NCI-H446 (cell line): ENCODE measurements at regions not wholly inside any gene's neighbourhood (a gene's known extent, or its start where the extent isn't known, plus 50 kb on each side); places are given as distances from the start of the nearest gene placed in this dataset.
"Not testable (repeated sequence)": the region's sequence is repeated elsewhere in the genome, so short reads cannot be mapped to it uniquely, and the experiment has no call there.

ENCODE experiments used
- DNase-seq, 2 experiments: peaks; one replicate each; lab custom pipeline; 2025; lab: John Stamatoyannopoulos, UW

DNA sequence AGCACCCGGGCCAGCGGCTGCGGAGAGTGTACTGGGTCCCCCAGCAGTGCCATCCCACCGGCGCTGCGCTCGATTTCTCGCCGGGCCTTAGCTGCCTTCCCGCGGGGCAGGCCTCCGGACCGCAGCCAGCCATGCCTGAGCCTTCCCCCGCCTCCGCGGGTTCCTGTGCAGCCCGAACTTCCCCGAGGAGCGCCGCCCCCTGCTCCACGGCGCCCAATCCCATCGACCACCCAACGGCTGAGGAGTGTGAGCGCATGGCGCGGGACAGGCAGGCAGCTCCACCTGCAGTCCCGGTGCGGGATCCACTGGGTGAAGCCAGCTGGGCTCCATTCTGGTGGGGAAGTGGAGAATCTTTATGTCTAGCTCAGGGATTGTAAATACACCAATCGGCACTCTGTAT is 325.4 kb downstream of the PPP1R3A start:
- DNase-seq, result not testable (repeated sequence)

DNA sequence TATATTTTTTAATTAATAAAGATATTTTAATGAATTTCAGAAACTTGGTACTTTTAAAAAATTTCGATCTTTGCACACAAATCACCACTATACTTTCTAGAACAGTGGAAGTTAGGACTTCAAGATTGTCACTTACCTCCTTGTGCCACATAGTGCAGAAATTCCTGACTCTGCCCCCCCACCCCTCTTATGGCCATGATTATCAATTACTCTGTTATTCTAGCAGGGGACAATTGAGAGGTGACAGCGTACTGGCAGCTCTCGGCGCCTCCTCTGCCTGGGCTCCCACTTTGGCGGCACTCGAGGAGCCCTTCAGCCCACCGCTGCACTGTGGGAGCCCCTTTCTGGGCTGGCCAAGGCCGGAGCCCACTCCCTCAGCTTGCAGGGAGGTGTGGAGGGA is 325.9 kb downstream of the PPP1R3A start:
- DNase-seq, result not testable (repeated sequence)

DNA sequence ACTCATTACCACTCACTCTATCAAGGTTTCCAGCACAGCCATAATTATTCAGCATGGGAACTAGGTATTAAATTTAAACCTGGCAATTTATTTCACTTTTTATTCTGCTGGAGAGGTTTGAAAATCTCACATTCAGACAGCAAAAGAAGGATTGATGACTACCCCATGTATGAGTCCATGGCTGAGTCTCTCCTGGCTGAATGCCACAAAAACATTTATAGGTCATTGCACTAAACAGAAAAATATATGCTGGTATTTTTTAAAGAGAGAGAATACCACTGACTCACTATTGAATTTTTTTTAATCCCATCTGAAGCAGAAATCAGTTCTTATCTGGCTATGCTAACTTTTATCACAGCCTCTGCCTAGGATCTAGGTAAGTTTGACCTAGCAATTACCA is 336.3 kb downstream of the PPP1R3A start:
- DNase-seq, result no peak

DNA sequence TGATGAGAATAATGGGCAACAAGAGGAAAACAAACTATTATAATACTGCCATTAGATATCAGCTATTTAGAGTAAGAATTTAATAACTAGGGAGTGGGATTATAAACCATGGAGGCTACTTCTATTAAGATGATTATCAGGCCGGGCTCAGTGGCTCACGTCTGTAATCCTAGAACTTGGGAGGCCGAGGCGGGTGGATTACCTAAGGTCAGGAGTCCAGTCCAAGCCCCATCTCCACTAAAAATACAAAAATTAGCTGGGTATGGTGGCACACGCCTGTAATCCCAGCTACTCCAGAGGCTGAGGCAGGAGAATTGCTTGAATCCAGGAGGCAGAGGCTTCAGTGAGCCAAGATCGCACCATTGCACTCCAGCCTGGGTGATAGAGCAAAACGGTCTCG is 355.6 kb downstream of the PPP1R3A start:
- DNase-seq, result not testable (repeated sequence)

DNA sequence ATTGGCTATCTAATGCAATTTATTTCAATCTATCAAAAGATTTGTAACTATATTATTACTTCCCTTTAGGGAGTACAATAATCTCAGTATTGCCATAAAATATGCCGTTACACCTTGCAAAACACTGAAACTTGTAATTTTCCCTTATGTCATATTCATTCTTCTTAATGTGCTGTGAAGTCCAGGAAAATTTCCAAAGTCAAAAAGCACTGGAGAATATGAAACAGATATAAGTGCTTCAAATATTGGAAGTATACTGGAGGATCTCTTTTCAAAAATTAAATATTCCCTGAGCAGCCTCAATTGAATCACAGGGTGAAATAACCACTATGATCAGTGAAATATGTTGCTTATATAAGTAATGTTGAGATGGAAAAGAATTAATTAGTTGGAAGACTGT is 356.0 kb downstream of the PPP1R3A start:
- DNase-seq, result no peak

DNA sequence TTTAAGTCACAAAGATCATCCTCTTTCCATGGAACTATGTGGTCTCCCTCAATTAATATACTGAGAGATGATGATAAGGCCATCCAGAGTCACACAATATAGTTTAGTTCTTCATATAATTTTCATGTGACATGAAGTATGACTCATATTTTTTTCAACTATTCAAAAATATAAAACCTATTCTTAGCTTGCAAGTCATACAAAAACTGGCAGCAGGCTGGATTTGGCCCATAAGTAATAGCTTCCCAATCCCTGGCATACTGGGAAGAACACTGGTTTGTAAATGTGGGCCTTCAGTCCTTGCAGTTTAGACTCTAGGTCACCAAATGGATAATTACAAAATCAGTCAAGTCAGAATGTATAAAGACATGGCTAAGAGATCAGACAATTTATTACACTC is 356.6 kb downstream of the PPP1R3A start:
- DNase-seq, result no peak

DNA sequence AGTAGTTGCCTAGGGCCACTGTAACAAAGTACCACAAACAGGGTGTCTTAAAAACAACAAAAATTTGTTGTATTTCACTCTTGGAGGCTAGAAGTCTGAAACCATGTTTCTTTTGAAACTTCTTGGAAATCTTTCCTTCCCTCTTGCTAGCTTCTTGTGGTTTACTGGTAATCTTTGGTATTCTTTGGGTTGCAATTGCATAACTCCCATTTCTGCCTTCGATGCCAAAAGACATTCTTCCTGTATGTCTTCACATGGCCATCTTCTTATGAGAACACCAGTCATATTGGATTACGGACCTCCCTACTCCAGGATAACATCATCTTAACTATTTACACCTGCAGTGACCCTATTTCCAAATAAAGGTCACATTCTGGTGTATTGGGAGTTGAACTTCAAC is 357.4 kb downstream of the PPP1R3A start:
- DNase-seq, result no peak

DNA sequence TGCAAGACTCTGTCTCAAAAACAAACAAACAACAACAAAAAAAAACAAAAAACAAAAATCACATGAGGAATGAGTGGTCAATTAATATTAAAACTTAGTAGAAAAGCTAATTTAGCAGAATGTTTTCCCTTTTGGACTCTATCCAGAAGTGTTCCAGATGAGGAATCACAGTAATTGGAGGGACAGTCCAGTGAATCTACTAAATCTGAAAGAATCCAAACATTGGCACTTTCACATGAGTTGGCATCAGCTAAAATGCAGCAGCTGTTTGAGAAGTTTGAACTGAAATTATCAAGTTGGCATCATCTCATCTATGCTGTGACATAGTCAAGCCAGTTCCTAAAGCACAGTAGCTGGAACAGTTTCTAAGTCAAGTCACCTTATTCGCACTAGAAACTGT is 367.8 kb downstream of the PPP1R3A start:
- DNase-seq, result peak; percentile 27 to 77

DNA sequence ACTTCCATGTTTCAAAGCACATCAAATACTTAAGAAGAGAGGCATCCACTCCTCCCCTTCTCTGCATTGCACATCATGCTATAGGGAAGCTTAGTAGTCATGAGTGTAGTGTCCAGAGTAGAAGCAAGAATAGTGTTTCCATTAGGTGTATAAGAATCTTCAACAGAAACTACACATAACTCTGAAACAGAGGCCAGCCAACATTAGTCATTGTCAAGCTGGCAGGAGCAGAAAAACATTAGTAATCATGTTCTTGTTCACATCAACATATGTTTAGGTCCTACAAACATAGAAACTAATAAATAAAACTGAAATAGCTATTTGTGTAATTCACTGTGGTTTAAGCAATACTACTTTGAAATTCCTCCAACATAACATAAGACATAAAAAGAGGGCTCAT is 370.2 kb downstream of the PPP1R3A start:
- no peak for DNase-seq

DNA sequence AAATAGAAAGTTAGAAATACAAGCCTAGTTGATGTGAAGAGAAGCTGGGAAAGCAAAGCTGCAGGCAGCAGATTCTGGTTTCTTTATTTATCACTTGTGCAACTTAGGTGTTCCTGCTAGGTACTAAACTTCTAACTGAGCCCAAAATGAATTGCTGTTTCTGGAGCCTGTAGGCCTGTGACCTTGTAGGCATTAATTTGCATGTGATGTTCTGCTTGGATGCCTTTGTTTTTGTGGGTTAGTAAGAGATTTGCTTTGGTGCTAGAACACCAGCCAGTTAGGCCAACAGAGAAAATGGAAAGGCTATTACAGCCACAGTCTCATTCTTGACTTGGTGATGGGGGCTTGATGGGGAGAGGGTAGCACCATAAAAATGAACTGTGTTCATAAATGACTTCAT is 370.7 kb downstream of the PPP1R3A start:
- no peak for DNase-seq

DNA sequence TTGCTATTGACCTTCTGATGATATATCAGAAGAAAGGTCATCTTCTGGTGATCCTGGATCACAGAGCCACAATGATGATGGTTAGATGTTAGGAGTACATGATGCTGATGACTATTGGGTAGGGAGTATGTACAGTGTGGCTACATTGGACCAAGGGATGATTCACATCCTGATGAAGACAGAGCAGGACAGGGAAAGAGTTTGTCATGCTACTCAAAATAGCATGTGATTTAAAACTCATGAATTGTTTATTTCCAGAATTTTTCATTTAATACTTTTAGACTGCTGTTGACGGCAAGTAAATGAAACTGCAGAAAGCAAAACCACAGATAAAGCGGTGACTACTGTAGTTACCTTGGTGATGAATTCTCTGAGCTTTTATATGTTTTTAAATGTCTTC is 397.3 kb downstream of the PPP1R3A start:
- no peak for DNase-seq

DNA sequence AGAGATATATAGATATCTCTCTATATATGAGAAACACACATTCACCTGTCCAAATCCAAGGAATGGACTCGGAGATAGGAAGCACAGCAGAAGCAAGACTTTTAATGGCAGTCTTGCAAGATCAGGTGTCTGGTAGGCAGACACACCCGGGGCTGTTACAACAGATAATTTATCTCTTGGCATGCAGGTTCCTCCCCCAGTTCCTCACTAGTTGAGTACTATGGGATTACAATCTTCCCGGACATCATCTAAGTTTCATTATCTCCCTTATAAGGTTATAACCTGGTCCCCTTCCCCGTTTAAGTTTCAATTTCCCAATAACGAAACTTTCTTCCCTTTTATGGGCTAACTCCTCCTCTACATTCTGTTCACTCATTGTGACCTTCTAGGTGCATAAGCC is 399.3 kb downstream of the PPP1R3A start:
- DNase-seq, result no peak

DNA sequence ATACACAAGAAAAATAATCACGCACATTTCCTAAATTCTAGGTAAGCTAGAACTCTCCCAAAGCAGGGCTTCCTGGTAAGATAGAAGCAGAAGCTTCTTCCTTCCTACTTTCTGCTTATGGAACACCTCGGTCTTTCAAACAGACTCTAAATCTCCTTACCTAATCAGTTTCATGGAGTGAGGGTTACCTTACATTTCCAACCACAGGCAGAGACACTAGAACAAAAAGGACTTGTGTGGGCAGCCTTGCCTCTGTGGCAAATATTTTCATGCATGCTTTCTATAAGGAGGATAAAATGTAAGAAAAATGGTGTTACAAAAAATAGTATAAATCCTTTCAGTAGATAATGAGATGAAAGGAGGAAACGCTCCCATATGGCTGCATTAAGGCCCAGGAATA is 386.3 kb upstream of the SMIM30 start:
- DNase-seq, result no peak

DNA sequence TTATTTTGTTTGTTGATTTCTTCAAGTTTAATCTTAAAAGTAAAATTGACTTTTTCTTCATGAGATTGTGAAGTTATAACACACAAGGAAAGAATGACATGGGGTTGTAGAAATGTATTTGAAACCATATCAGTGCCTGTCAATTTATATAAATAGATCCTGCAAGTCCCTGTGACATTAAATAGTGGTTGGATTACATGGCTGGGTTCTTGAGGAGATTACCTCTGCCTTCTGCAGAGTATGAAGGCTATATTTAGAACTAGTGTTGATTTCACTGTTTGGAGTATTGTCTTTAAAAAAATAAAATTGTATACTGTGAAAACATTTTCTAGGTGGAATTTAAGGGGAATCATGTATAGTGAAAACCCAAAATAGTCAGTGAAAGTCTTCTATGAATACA is 385.8 kb upstream of the SMIM30 start:
- no peak for DNase-seq

DNA sequence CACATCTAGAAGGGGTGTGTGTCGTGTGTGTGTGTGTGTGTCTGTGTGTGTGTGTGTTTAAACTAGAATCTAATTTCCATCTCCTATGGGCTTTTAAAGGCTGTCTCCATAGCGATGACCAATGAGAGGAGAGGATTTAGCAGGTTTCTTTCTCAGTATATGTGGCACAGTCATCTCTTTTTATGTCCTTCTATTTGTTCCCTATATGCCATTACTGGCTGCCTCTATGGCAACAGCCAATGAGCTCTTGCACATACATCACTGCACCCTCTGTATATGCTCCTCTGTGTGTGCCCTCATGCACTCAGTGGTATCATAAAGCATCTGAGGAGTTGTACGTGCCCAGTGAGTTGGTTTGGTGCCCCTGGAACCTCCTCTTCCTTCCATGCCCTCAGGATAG is 378.2 kb upstream of the SMIM30 start:
- DNase-seq, result not testable (repeated sequence)

DNA sequence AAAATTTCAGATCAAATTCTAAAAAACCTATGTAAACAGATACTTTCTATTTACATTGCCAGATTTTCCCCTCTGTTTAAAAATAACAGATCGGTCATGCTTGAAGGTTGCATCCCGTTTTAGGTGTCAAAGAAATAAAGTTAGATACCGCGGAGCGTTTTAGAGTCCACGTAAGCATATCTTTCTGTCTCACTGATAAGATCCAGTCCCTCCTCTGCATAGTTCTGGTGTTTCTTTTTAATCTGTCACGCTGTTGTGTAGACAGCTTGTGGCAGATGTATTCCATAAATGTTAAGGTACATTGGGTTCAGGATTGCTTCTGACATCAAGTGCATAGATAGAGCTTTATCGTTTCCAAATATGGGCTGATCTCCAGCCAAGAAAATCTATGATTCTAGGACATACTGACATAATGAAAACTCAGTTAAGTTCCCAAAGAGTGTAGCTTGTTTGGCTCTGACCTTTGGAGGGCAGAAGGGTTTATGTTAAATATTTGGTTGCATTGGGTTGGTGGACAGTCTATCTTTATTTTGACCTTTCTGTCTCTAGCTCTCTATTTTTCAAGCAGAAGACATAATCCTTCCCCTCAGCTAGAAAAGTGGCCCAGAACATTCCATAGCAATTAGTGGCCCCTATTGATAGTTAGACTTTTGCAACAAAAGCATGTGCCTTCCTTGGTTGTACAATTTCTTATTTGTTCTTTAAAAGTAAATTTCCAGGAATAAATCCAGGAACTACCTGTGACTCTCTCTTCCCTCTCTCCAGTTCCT is 376.6 kb upstream of the SMIM30 start:
- DNase-seq, result not testable (repeated sequence)

DNA sequence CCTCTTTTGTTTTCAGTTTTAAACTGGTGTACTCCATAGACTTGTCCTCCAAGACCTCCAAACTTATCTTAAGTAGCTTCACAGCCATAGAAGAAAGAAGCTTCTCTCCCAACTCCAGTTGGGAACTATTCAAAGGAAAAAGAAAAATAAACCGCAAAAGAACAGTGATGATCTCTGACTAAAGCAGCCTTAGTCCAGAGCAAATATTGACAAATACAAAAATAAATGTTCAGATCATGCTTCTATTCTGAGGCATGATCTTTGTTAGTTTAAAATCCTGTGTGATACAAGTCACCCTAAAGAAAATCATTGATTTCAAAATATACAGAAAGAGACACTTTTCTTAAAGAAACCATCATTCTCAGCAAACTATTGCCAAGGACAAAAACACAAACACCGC is 373.0 kb upstream of the SMIM30 start:
- DNase-seq, result no peak

DNA sequence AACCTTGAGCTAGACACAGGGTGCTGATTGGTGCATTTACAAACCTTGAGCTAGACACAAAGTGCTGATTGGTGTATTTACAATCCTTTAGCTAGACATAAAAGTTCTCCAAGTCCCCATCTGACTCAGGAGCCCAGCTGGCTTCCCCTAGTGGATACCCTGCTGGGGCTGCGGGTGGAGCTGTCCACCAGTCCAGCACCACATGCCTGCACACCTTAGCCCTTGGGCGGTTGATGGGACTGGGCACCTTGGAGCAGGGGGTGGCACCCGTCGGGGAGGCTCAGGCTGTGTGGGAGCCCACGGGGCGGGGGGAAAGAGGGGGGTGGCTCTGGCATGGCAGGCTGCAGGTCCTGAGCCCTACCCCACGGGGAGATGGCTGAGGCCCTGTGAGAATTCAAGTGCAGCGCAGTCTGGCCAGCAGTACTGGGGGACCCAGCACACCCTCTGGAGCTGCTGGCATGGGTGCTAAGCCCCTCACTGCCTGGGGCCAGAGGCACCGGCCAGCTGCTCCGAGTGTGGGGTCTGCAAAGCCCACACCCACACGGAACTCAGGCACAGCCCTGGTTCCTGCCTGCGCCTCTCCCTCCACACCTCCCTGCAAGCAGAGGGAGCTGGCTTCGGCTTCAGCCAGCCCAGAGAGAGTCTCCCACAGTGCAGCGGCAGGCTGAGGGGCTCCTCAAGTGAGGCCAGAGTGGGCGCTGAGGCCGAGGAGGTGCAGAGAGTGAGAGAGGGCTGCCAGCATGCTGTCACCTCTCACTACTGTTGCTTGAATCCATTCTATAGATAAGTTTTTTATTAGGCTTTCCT is 369.8 kb upstream of the SMIM30 start:
- DNase-seq, result no peak

DNA sequence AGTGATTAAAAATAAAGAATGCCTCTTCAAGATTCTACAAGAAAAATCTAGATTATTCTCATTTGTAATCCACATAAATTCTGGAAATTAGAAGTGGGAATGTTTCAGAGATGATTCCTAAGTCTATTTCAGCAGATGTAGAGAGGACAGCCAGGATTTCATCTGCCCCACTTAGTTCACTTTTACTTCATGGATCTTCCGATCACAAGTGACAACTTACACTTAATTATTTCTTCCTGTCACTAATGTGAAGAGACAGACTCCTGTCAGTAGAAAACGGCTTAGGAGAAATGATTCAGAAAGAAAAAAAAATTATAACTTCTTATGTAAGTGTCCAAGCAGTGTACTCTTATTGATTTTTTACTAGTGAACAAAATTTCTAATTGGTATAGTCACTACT is 368.2 kb upstream of the SMIM30 start:
- DNase-seq, result no peak

DNA sequence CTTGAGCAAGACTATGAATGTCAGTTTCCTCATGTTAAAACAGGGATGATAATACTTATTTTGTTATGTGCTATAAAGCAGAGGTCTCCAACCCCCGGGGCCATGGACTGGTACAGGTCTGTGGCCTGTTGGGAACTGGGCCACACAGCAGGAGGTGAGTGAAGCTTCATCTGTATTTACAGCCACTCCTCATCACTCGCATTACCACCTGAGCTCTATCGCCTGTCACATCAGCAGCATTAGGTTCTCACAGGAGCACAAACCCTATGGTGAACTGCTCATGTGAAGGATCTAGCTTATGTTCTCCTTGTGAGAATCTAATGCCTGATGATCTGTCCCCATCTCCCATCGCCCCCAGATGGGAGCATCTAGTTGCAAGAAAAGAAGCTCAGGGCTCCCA is 365.3 kb upstream of the SMIM30 start:
- no peak for DNase-seq

DNA sequence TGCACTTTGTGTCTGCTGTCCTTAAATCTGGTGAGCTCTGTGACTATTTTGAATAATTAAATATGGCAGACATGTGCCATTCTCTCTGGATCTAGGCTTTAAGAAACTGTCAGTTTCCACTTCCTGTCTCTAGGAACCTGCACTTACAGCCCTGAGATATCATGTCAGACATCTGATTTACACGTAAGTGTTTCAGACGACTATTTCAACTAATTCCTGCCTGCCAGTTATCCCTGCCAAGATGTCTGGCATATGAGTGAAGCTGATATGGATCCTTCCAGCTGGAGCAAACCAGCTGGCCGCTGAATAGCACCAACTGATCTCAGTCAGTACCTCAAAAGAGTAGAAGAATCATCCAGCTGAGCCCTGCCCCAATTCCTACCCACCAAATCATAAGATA is 362.2 kb upstream of the SMIM30 start:
- no peak for DNase-seq

DNA sequence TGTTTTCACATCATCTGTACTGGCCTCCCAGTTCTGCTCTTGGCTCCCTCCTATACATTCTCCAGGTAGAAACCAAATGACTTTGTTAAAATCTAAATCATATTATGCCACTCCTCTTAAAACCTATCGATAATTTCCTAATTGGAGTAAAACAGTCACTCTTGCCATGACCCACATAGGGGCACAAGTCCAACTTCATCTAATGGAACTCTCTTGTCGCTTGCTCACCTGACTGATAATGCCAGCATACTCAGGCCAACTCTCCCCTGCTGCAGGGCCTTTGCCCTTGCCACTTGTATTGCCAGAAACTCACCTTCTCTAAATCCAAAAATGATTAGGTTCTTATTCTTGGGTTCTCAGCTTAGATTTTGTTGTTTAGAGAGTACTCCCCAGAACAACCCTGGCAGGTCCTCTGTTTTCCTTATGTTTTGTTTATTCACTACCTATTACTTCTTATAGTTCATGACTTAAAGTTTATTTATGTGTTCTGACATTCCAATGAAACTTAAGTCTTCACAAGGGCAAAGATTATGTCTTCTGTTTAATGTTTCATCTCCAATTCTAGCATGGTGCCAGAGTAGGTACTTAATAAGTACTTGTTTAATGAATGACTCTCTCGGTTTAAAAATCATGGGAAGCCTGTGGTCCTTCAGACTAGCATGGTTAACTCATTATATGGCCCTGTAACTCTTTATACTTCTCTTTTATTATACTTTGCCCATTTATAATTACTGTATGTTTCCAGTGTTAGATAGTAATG is 345.9 kb upstream of the SMIM30 start:
- DNase-seq, result no peak

DNA sequence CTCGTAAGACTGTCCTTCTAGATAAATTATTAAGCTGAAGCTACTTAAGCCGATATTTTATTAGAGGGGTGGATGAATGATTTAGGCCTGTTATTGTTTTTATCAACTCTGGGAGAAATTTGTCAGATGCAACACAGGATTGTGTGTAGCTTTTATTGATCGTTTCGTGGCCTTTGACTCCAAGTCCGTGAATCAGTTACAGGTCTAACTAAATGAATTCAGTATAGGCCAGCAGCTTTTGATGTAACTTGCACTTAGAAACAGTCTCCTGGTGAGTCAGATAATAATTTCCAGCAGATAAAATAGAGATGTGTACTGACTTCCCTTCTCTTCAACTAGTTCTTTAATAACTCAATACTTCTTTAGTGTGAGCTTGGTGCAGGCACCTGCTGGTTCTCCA is 341.7 kb upstream of the SMIM30 start:
- DNase-seq, result no peak
